Transverse colon (tissue), 4 donors: ENCODE measurements at regions not wholly inside any gene's neighbourhood (a gene's known extent, or its start where the extent isn't known, plus 50 kb on each side); places are given as distances from the start of the nearest gene placed in this dataset.
A peak's percentile ranks its signal among the peaks of the same experiment; 100 is the strongest.

ENCODE experiments used
- DNase-seq: peaks from one replicate; pipeline ENCODE4 v3.0.0-alpha.2; 2019
- H3K27ac ChIP-seq, 4 donors: fragments of 200-600 bp; sonication (generic); 2 replicates each; pipeline ENCODE4 v1.5.1; 2016 to 2018; ENCODE audit warnings: inconsistent platforms in 4 of 4
- H3K27me3 ChIP-seq: fragments of 200-600 bp; sonication (generic); 2 replicates; pipeline ENCODE4 v1.5.1; 2017; ENCODE audit warnings: inconsistent platforms
- H3K36me3 ChIP-seq, 4 donors: fragments of 200-600 bp; sonication (generic); 2 replicates each; pipeline ENCODE4 v1.5.1; 2017 to 2019; ENCODE audit warnings: inconsistent platforms in 4 of 4
- H3K4me1 ChIP-seq, 4 donors: fragments of 200-600 bp; sonication (generic); 2 replicates each; pipeline ENCODE4 v1.5.1; 2017 to 2020; ENCODE audit warnings: inconsistent platforms in 4 of 4
- H3K4me3 ChIP-seq, 4 donors: fragments of 200-600 bp; sonication (generic); 1 replicate in 1 of 4; 2 replicates in 3 of 4; pipeline versions ENCODE4 v1.5.1 to v1.6.1; 2017 to 2019; ENCODE audit warnings: inconsistent platforms in 4 of 4
- H3K9me3 ChIP-seq, 2 donors: fragments of 200-600 bp; sonication (generic); 2 replicates each; pipeline ENCODE4 v1.5.1; 2017 to 2019; ENCODE audit warnings: inconsistent platforms in 2 of 2
- CTCF ChIP-seq, 5 experiments: fragments of 200-600 bp in 3 of 5; fragments of 450-650 bp in 2 of 5; sonication (generic) in 3 of 5; IDR thresholded peaks; 1 replicate in 2 of 5; 2 replicates in 3 of 5; pipeline ENCODE4 v1.5.1; 2016 to 2017; ENCODE audit warnings: antibody characterized with exemption in 5 of 5, inconsistent platforms in 3 of 5, mild to moderate bottlenecking in 2 of 5, moderate library complexity in 1 of 5
- EP300 ChIP-seq: sonication (generic); formaldehyde crosslinking; IDR thresholded peaks from one replicate; pipeline ENCODE4 v1.6.1; 2017; ENCODE audit warnings: antibody characterized with exemption, low read depth
- POLR2A ChIP-seq: fragments of 450-650 bp; IDR thresholded peaks from one replicate; pipeline ENCODE4 v1.6.1; 2016; ENCODE audit warnings: antibody characterized with exemption, mild to moderate bottlenecking, moderate library complexity
- POLR2AphosphoS5 ChIP-seq, 3 donors: sonication (generic); formaldehyde crosslinking; IDR thresholded peaks; one replicate each; pipeline ENCODE4 v1.6.1; 2016; ENCODE audit warnings: antibody characterized with exemption in 3 of 3
- WGBS, 2 donors: methylation state at CpG; one replicate each; pipeline ENCODE4 v1.1.5; 2018; ENCODE audit warnings: low coverage in 1 of 2; 5-methylcytosine and 5-hydroxymethylcytosine counted together
- in situ Hi-C, 4 donors: fragments of 200-750 bp; cut with MboI; loops; one replicate each; pipeline versions ENCODE4 v1.15.0 to v1.15.1; 2017; ENCODE audit warnings: low sequenced_read_pairs in 3 of 4, low pct_ligation_motif_present in 1 of 4, low pct_unique_long_range_greater_than_20kb in 1 of 4
- intact Hi-C: fragments of 100-400 bp; cut with DNase I; formaldehyde crosslinking; loops from one replicate; pipeline ENCODE4 v1.15.1; 2023; ENCODE audit warnings: low total_unique reads

- WGBS, 2 donors: 84 to 94% methylated on average over 2 to 3 of the region's 3 CpGs
- TF ChIP-seq POLR2A: no peak
- no peak for TF ChIP-seq EP300
- TF ChIP-seq CTCF (IDR thresholded peaks at IDR 0.05): no peak
- no peak for TF ChIP-seq POLR2AphosphoS5 (IDR thresholded peaks at IDR 0.05)
- Histone ChIP-seq H3K4me3 (no peak overlapping the region), H3K9me3 (no peaks in the 10 kb centered on the region), H3K4me1 (peaks cover 0 to 5% (median 0%) of the 10 kb centered on the region in 4 donors), H3K27me3 (no peaks in the 10 kb centered on the region), H3K36me3 (no peaks in the 10 kb centered on the region), H3K27ac (no peak overlapping the region)
- in situ Hi-C loops (no loop called here), intact Hi-C loops (no loop called here)
- no peak for DNase-seq
Observed at GRCh38 chr13:40475617-40476016, 190.8 kb downstream of the FOXO1 start.

DNA sequence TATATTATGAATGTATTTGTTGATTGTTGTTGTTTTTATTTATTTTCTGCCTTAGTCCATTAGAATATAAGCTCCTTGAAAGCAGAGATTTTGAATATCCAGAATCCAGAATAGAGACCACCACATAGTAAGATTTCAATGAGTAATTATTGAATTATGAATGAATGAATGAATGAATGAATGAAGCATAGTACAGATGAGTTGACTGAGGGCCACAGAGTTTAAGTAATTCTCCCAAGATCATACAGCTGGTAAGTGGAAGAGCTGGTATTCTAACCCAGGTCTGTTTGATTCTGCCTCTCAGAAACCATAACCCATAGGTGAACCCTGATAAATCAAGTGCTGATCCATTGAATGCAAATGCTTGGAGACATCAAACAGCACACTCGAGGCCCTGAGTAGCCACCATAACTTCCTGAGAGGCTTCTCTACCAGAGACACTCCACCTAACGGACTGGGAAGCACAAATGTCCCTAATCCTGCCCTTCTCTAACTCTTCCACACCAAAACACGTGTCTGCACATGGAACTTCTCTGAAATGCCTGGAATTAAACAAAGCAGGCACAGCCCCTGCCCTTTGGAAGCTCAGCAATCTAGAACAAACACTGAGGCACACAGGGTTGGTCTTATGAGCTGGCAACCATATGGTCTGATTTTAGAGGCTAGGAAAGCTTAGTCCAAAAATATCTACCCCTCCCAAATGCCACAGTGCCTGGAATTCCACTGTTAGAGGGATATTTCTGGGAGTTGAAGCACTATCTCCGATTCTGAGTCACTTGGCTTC is 190.1 kb downstream of the FOXO1 start:
- H3K4me3 ChIP-seq: no peak overlapping the region
- no peaks in the 10 kb centered on the region for H3K9me3 ChIP-seq
- H3K4me1 ChIP-seq: peaks cover 0 to 5% (median 0%) of the 10 kb centered on the region in 4 donors
- intact Hi-C loops: no loop called here
- no peak for DNase-seq
- H3K27ac ChIP-seq: no peak overlapping the region
- no peaks in the 10 kb centered on the region for H3K36me3 ChIP-seq
- in situ Hi-C loops: no loop called here
- no peaks in the 10 kb centered on the region for H3K27me3 ChIP-seq
- WGBS, 2 donors: 54% methylated on average over 4 of the region's 4 CpGs; no CpG with 5 or more reads in 1 of the 2 donors
- TF ChIP-seq POLR2A (no peak), POLR2AphosphoS5 (IDR thresholded peaks at IDR 0.05) (no peak), EP300 (no peak), CTCF (IDR thresholded peaks at IDR 0.05) (no peak)

- no peak for DNase-seq
- in situ Hi-C loops: no loop called here
- Histone ChIP-seq H3K4me1 (peaks cover 0 to 5% (median 0%) of the 10 kb centered on the region in 4 donors), H3K27ac (peak overlapping the region in 2 of 4 donors; percentile 24 to 28), H3K36me3 (no peaks in the 10 kb centered on the region), H3K4me3 (no peak overlapping the region), H3K27me3 (no peaks in the 10 kb centered on the region), H3K9me3 (no peaks in the 10 kb centered on the region)
- intact Hi-C loops: no loop called here
- TF ChIP-seq EP300: no peak
- TF ChIP-seq POLR2A: no peak
- TF ChIP-seq POLR2AphosphoS5 (IDR thresholded peaks at IDR 0.05): no peak
- TF ChIP-seq CTCF (IDR thresholded peaks at IDR 0.05): no peak
- 73 to 78% methylated on average over 15 to 17 of the region's 17 CpGs for WGBS, 2 donors
Observed at GRCh38 chr13:40477623-40478608, 188.5 kb downstream of the FOXO1 start.

GRCh38 chr13:40478775-40479174 is 187.7 kb downstream of the FOXO1 start:
- H3K4me1 ChIP-seq: peaks cover 0 to 5% (median 0%) of the 10 kb centered on the region in 4 donors

More at GRCh38 chr13:40478775-40479174, 187.7 kb downstream of the FOXO1 start:
- intact Hi-C loops: no loop called here
- Histone ChIP-seq H3K9me3 (no peaks in the 10 kb centered on the region), H3K27me3 (no peaks in the 10 kb centered on the region), H3K4me3 (no peak overlapping the region), H3K27ac (no peak overlapping the region), H3K36me3 (no peaks in the 10 kb centered on the region)
- no peak for DNase-seq
- no peak for TF ChIP-seq CTCF (IDR thresholded peaks at IDR 0.05)
- TF ChIP-seq EP300: no peak
- no peak for TF ChIP-seq POLR2AphosphoS5 (IDR thresholded peaks at IDR 0.05)
- no peak for TF ChIP-seq POLR2A
- WGBS, 2 donors: 92 to 95% methylated on average over 5 to 7 of the region's 7 CpGs
- in situ Hi-C loops: no loop called here
